Neuronal stem cell (in vitro differentiated cells): ENCODE measurements at regions not wholly inside any gene's neighbourhood (a gene's known extent, or its start where the extent isn't known, plus 50 kb on each side); places are given as distances from the start of the nearest gene placed in this dataset.
A peak's percentile ranks its signal among the peaks of the same experiment; 100 is the strongest.

ENCODE experiments used
- DNase-seq: peaks from one replicate; pipeline ENCODE4 v3.0.0-alpha.2; 2013; ENCODE audit warnings: low spot score
- H2AFZ ChIP-seq: one replicate; pipeline ENCODE4 v1.6.1; 2013; ENCODE audit warnings: mild to moderate bottlenecking, low read length, inconsistent platforms
- H2AK5ac ChIP-seq: 2 replicates; pipeline ENCODE4 v1.6.1; 2013; ENCODE audit warnings: low read depth, mild to moderate bottlenecking, inconsistent platforms, low read length, moderate library complexity, mixed read lengths
- H2BK120ac ChIP-seq: 2 replicates; pipeline ENCODE4 v1.6.1; 2013; ENCODE audit warnings: low read depth, mild to moderate bottlenecking, inconsistent platforms, low read length, moderate library complexity, mixed read lengths
- H2BK12ac ChIP-seq: one replicate; pipeline ENCODE4 v1.6.1; 2013; ENCODE audit warnings: low read length, inconsistent platforms
- H2BK15ac ChIP-seq: 2 replicates; pipeline ENCODE4 v1.6.1; 2013; ENCODE audit warnings: mild to moderate bottlenecking, low read length, inconsistent platforms, mixed read lengths
- H2BK5ac ChIP-seq: one replicate; pipeline ENCODE4 v1.6.1; 2013; ENCODE audit warnings: inconsistent platforms, mild to moderate bottlenecking, low read length, moderate library complexity
- H3K14ac ChIP-seq: one replicate; pipeline ENCODE4 v1.6.1; 2013; ENCODE audit warnings: low read length, inconsistent platforms
- H3K18ac ChIP-seq: 2 replicates; pipeline ENCODE4 v1.6.1; 2013; ENCODE audit warnings: low read length, inconsistent platforms
- H3K23ac ChIP-seq: 2 replicates; pipeline ENCODE4 v1.6.1; 2013; ENCODE audit warnings: low read depth, mild to moderate bottlenecking, mixed read lengths, low read length, inconsistent platforms; ENCODE audit not compliant: poor library complexity
- H3K27ac ChIP-seq: replicated peaks from 3 replicates; pipeline ENCODE4 v1.5.1; 2013; ENCODE audit warnings: low read length, inconsistent platforms
- H3K27me3 ChIP-seq, 3 experiments: 2 replicates each; pipeline ENCODE4 v1.6.1; 2013; ENCODE audit warnings: low read length in 3 of 3, mild to moderate bottlenecking in 2 of 3, inconsistent platforms in 1 of 3, low read depth in 1 of 3, mixed read lengths in 1 of 3, moderate library complexity in 1 of 3; ENCODE audit not compliant: control insufficient read depth in 3 of 3, insufficient read depth in 3 of 3
- H3K36me3 ChIP-seq, 2 donors: replicated peaks in 1 of 2; 2 replicates each; pipeline ENCODE4 v1.6.1; 2013; ENCODE audit warnings: low read length in 2 of 2; ENCODE audit not compliant: control insufficient read depth in 2 of 2, insufficient read depth in 2 of 2
- H3K4ac ChIP-seq: 2 replicates; pipeline ENCODE4 v1.6.1; 2013; ENCODE audit warnings: inconsistent platforms, mild to moderate bottlenecking, low read length, moderate library complexity
- H3K4me1 ChIP-seq, 2 donors: 1 replicate in 1 of 2; 2 replicates in 1 of 2; pipeline ENCODE4 v1.6.1; 2013; ENCODE audit warnings: low read length in 2 of 2, low read depth in 1 of 2; ENCODE audit not compliant: control insufficient read depth in 2 of 2, insufficient read depth in 1 of 2
- H3K4me2 ChIP-seq: one replicate; pipeline ENCODE4 v1.6.1; 2013; ENCODE audit warnings: mild to moderate bottlenecking, low read length, inconsistent platforms; ENCODE audit not compliant: insufficient read depth, poor library complexity, severe bottlenecking
- H3K4me3 ChIP-seq, 2 donors: 2 replicates each; pipeline ENCODE4 v1.5.1; 2013; ENCODE audit warnings: low read length in 2 of 2, mild to moderate bottlenecking in 2 of 2, inconsistent platforms in 1 of 2, moderate library complexity in 1 of 2
- H3K79me1 ChIP-seq: one replicate; pipeline ENCODE4 v1.6.1; 2013; ENCODE audit warnings: low read depth, mild to moderate bottlenecking, inconsistent platforms, low read length, moderate library complexity
- H3K9ac ChIP-seq: one replicate; pipeline ENCODE4 v1.6.1; 2013; ENCODE audit warnings: mild to moderate bottlenecking, low read depth, low read length, inconsistent platforms; ENCODE audit not compliant: poor library complexity
- H3K9me3 ChIP-seq, 2 donors: replicated peaks in 1 of 2; 2 replicates each; pipeline versions ENCODE3 to v1.6.1; 2013; ENCODE audit warnings: low read length in 2 of 2, mild to moderate bottlenecking in 2 of 2, inconsistent platforms in 1 of 2, low read depth in 1 of 2, mixed read lengths in 1 of 2, moderate library complexity in 1 of 2; ENCODE audit not compliant: control insufficient read depth in 2 of 2, insufficient read depth in 1 of 2
- H4K8ac ChIP-seq: one replicate; pipeline ENCODE4 v1.6.1; 2013; ENCODE audit warnings: low read depth, mild to moderate bottlenecking, inconsistent platforms, low read length, moderate library complexity
- H4K91ac ChIP-seq: one replicate; pipeline ENCODE4 v1.6.1; 2013; ENCODE audit warnings: low read length, low read depth, mild to moderate bottlenecking, inconsistent platforms; ENCODE audit not compliant: poor library complexity
- WGBS, 2 donors: extraction: QIAGEN DNeasy Blood & Tissue Kit; methylation state at CpG; one replicate each; pipeline ENCODE4 v1.1.7; 2013; ENCODE audit warnings: missing lambda C conversion rate in 2 of 2, mixed read lengths in 1 of 2; ENCODE audit not compliant: insufficient read length in 2 of 2, insufficient replicate concordance in 1 of 2; ENCODE audit errors: extremely low coverage in 2 of 2; 5-methylcytosine and 5-hydroxymethylcytosine counted together

- Histone ChIP-seq H3K18ac (no peak overlapping the region), H3K4me1 (peaks cover 0 to 5% of the 10 kb centered on the region in 2 donors), H3K79me1 (no peaks in the 10 kb centered on the region), H3K9ac (no peak overlapping the region), H3K9me3 (no peaks in the 10 kb centered on the region), H2AFZ (peak overlapping the region; percentile 43), H4K91ac (no peak overlapping the region), H2BK120ac (no peak overlapping the region), H3K14ac (no peak overlapping the region), H3K4ac (no peak overlapping the region), H2BK5ac (no peak overlapping the region), H3K4me2 (no peak overlapping the region), H3K36me3 (no peaks in the 10 kb centered on the region), H2BK15ac (no peak overlapping the region), H3K4me3 (no peak overlapping the region), H3K27me3 (no peaks in the 10 kb centered on the region), H2AK5ac (no peak overlapping the region), H3K27ac (no peak overlapping the region), H4K8ac (no peak overlapping the region), H2BK12ac (no peak overlapping the region), H3K23ac (no peak overlapping the region)
- no CpG with 5 or more reads among the region's 10 CpGs for WGBS, 2 donors
- no peak for DNase-seq
Measured at GRCh38 chr2:145108361-145108778, 588.5 kb upstream of the ZEB2 start.

GRCh38 chr2:145106293-145106692 is 586.4 kb upstream of the ZEB2 start:
- no peak overlapping the region for H2BK120ac ChIP-seq
- no peak overlapping the region for H2AFZ ChIP-seq
- no peak overlapping the region for H3K4me3 ChIP-seq
- H3K23ac ChIP-seq = no peak overlapping the region
- H3K36me3 ChIP-seq = no peaks in the 10 kb centered on the region
- no peak overlapping the region for H2AK5ac ChIP-seq
- H3K9me3 ChIP-seq = no peaks in the 10 kb centered on the region
- H3K14ac ChIP-seq = no peak overlapping the region
- no peaks in the 10 kb centered on the region for H3K27me3 ChIP-seq
- WGBS, 2 donors = no CpG with 5 or more reads among the region's 5 CpGs
- no peak overlapping the region for H2BK12ac ChIP-seq
- H3K9ac ChIP-seq = no peak overlapping the region
- no peak overlapping the region for H4K8ac ChIP-seq
- H4K91ac ChIP-seq = no peak overlapping the region
- no peak overlapping the region for H2BK5ac ChIP-seq
- H3K27ac ChIP-seq = no peak overlapping the region
- no peak for DNase-seq
- H3K4me1 ChIP-seq = peaks cover 0 to under 1% of the 10 kb centered on the region in 2 donors
- H3K18ac ChIP-seq = no peak overlapping the region
- H2BK15ac ChIP-seq = no peak overlapping the region
- H3K79me1 ChIP-seq = no peaks in the 10 kb centered on the region
- no peak overlapping the region for H3K4me2 ChIP-seq
- no peak overlapping the region for H3K4ac ChIP-seq

DNA sequence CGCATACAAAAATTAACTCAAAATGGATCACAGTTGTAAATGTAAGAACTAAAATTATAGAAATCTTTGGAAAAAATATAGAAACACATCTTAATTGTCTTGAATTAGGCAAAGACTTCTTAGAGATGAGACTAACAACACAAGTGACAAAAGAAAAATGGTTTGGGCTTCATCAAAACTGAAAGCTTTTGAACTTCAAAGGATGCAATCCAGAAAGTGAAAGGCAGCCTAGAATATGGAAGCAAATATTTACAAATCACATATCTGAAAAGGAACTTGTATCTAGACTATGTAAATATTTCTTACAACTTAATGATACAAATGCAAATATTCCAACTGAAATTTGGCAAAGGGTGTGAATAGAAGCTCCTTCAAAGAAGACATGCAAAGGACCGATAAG is 582.8 kb upstream of the ZEB2 start:
- Histone ChIP-seq H4K91ac (no peak overlapping the region), H2AFZ (no peak overlapping the region), H3K9me3 (no peaks in the 10 kb centered on the region), H2BK5ac (no peak overlapping the region), H3K18ac (no peak overlapping the region), H3K79me1 (no peaks in the 10 kb centered on the region), H3K9ac (no peak overlapping the region), H2BK15ac (no peak overlapping the region), H3K27ac (no peak overlapping the region), H3K4me1 (peaks cover 0 to 2% of the 10 kb centered on the region in 2 donors), H3K14ac (no peak overlapping the region), H3K4ac (no peak overlapping the region), H3K4me2 (no peak overlapping the region), H3K23ac (no peak overlapping the region), H3K27me3 (no peaks in the 10 kb centered on the region), H2BK120ac (no peak overlapping the region), H2AK5ac (no peak overlapping the region), H3K4me3 (no peak overlapping the region), H2BK12ac (no peak overlapping the region), H3K36me3 (no peaks in the 10 kb centered on the region), H4K8ac (no peak overlapping the region)
- WGBS, 2 donors = no CpG with 5 or more reads among the region's 2 CpGs
- DNase-seq = no peak

DNA sequence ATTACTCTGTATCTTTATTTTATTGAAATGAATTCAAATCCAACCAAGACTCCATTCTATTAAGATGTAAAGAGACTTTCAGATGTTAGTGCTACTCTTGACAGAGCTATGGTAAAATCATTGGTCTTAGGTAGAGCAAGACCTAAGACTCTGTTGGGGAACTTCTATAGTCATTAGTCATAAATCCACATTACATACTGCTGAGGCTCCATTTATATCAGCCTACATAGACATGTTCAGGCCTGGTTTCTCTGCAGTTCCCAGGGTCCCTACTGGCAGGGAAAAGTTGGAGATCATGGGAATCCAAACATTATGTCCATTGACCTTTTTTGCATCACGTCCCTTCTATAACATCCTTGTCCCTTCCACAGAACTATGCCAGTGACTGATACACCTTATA is 580.4 kb upstream of the ZEB2 start:
- Histone ChIP-seq H2AFZ (no peak overlapping the region), H4K8ac (no peak overlapping the region), H3K14ac (no peak overlapping the region), H3K27ac (no peak overlapping the region), H3K4me3 (no peak overlapping the region), H2BK5ac (no peak overlapping the region), H3K18ac (no peak overlapping the region), H3K36me3 (no peaks in the 10 kb centered on the region), H4K91ac (no peak overlapping the region), H2BK12ac (no peak overlapping the region), H3K9ac (no peak overlapping the region), H3K9me3 (no peaks in the 10 kb centered on the region), H3K4ac (no peak overlapping the region), H3K4me2 (no peak overlapping the region), H2BK120ac (no peak overlapping the region), H3K4me1 (peaks cover 0 to 2% of the 10 kb centered on the region in 2 donors), H2AK5ac (no peak overlapping the region), H3K27me3 (no peaks in the 10 kb centered on the region), H3K79me1 (no peaks in the 10 kb centered on the region), H3K23ac (no peak overlapping the region), H2BK15ac (no peak overlapping the region)
- no CpG with 5 or more reads among the region's 1 CpG for WGBS, 2 donors
- no peak for DNase-seq
